ENCODE measurements at regions not wholly inside any gene's neighbourhood (a gene's known extent, or its start where the extent isn't known, plus 50 kb on each side); places are given as distances from the start of the nearest gene placed in this dataset.
"Not testable (repeated sequence)": the region's sequence is repeated elsewhere in the genome, so short reads cannot be mapped to it uniquely, and the experiment has no call there.

- H3K27me3 ChIP-seq (replicated peaks in 1 of 2; ENCODE audit: control insufficient read depth in 2 of 2, insufficient read depth in 2 of 2, low read length in 1 of 2); FAIRE-seq; ATAC-seq; RAD21 ChIA-PET (ENCODE audit: unreplicated experiment); H3K9me3 ChIP-seq (replicated peaks; ENCODE audit: control insufficient read depth, insufficient read depth, low read length); H3K27ac ChIP-seq (ENCODE audit: control insufficient read depth, insufficient read depth); DNase-seq (ENCODE audit: low read depth, low spot score); intact Hi-C loops (cut with micrococcal nuclease; ENCODE audit: unreplicated experiment); H3K4me1 ChIP-seq (ENCODE audit: control insufficient read depth, insufficient read depth, low read length); H3K36me3 ChIP-seq (ENCODE audit: control insufficient read depth in 2 of 2, insufficient read depth in 2 of 2, low read length in 1 of 2); H3K4me2 ChIP-seq (ENCODE audit: control insufficient read depth, insufficient read depth); POLR2A ChIA-PET; H3K9ac ChIP-seq (ENCODE audit: control insufficient read depth, insufficient read depth, low read length); BruUV-seq (replicated peaks); H3K79me2 ChIP-seq (ENCODE audit: control insufficient read depth, insufficient read depth, low read length); SMC1A ChIA-PET (ENCODE audit: uncharacterized antibody, unreplicated experiment); in situ Hi-C loops (cut with MboI); H4K20me1 ChIP-seq (ENCODE audit: control insufficient read depth, insufficient read depth); H2AFZ ChIP-seq (ENCODE audit: control insufficient read depth, low read depth, low read length); H3K4me3 ChIP-seq: not testable (repeated sequence)
- WGBS (ENCODE audit: insufficient coverage, insufficient replicate concordance, low lambda C conversion rate, missing lambda C conversion rate) = 48% methylated on average over 7 of the region's 7 CpGs
- CTCF ChIA-PET = interaction anchor here (0.6 kb wide), 1 partner anchor 287 kb away, joined by 4 read pairs; no protein-coding TSS in a partner anchor
Observed at GRCh38 chr1:207196135-207196534, 92.1 kb downstream of the C4BPA start.

DNA sequence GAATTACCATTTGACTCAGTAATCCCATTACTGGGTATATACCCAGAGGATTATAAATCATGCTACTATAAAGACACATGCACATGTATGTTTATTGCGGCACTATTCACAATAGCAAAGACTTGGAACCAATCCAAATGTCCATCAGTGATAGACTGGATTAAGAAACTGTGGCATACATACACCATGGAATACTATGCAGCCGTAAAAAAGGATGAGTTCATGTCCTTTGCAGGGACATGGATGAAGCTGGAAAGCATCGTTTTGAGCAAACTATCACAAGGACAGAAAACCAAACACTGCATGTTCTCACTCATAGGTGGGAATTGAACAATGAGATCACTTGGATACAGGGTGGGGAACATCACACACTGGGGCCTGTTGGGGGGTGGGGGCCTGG is 97.5 kb downstream of the C4BPA start:
- H3K4me1 ChIP-seq (ENCODE audit: control insufficient read depth, insufficient read depth, low read length); H3K27me3 ChIP-seq (replicated peaks in 1 of 2; ENCODE audit: control insufficient read depth in 2 of 2, insufficient read depth in 2 of 2, low read length in 1 of 2); intact Hi-C loops (cut with micrococcal nuclease; ENCODE audit: unreplicated experiment); H3K9me3 ChIP-seq (replicated peaks; ENCODE audit: control insufficient read depth, insufficient read depth, low read length); H3K4me3 ChIP-seq; BruUV-seq (replicated peaks); H3K36me3 ChIP-seq (ENCODE audit: control insufficient read depth in 2 of 2, insufficient read depth in 2 of 2, low read length in 1 of 2); FAIRE-seq; H3K4me2 ChIP-seq (ENCODE audit: control insufficient read depth, insufficient read depth); H2AFZ ChIP-seq (ENCODE audit: control insufficient read depth, low read depth, low read length); DNase-seq (ENCODE audit: low read depth, low spot score); SMC1A ChIA-PET (ENCODE audit: uncharacterized antibody, unreplicated experiment); H3K27ac ChIP-seq (ENCODE audit: control insufficient read depth, insufficient read depth); H4K20me1 ChIP-seq (ENCODE audit: control insufficient read depth, insufficient read depth); RAD21 ChIA-PET (ENCODE audit: unreplicated experiment); ATAC-seq; H3K79me2 ChIP-seq (ENCODE audit: control insufficient read depth, insufficient read depth, low read length); POLR2A ChIA-PET; H3K9ac ChIP-seq (ENCODE audit: control insufficient read depth, insufficient read depth, low read length); CTCF ChIA-PET; in situ Hi-C loops (cut with MboI): not testable (repeated sequence)
- 77% methylated on average over 3 of the region's 3 CpGs for WGBS (ENCODE audit: insufficient coverage, insufficient replicate concordance, low lambda C conversion rate, missing lambda C conversion rate)

DNA sequence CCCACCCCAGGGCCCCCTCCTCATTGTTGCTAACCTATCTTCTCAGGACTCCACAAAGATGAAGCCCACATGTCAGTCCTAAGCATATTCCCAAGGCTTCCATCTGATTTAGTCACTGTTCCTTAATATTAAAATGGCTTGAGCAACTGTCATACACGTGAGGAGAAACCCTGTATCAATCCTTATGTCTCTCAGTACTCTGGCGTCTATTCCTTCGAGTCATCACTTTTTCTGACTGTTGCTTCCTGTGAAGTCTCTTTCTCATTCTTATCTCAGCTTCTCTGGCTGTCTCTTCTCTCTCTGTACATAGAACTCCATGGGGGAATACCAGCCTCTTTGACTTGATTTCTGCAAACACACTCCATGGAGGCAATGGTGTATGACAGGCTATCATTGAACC is 98.4 kb downstream of the C4BPA start:
- H3K27ac ChIP-seq (ENCODE audit: control insufficient read depth, insufficient read depth) = no peak overlapping the region
- H4K20me1 ChIP-seq (ENCODE audit: control insufficient read depth, insufficient read depth) = no peaks in the 10 kb centered on the region
- intact Hi-C loops (cut with micrococcal nuclease; ENCODE audit: unreplicated experiment) = no loop called here
- CTCF ChIA-PET = no interaction called here
- H3K4me1 ChIP-seq (ENCODE audit: control insufficient read depth, insufficient read depth, low read length) = no peaks in the 10 kb centered on the region
- no peak for DNase-seq (ENCODE audit: low read depth, low spot score)
- RAD21 ChIA-PET (ENCODE audit: unreplicated experiment) = no interaction called here
- no peaks in the 10 kb centered on the region for H3K36me3 ChIP-seq (ENCODE audit: control insufficient read depth in 2 of 2, insufficient read depth in 2 of 2, low read length in 1 of 2)
- ATAC-seq = no peak
- BruUV-seq (replicated peaks) = no TSS peak
- H3K27me3 ChIP-seq (replicated peaks in 1 of 2; ENCODE audit: control insufficient read depth in 2 of 2, insufficient read depth in 2 of 2, low read length in 1 of 2) = no peaks in the 10 kb centered on the region
- POLR2A ChIA-PET = no interaction called here
- WGBS (ENCODE audit: insufficient coverage, insufficient replicate concordance, low lambda C conversion rate, missing lambda C conversion rate) = 33% methylated on average over 3 of the region's 3 CpGs
- no peaks in the 10 kb centered on the region for H3K79me2 ChIP-seq (ENCODE audit: control insufficient read depth, insufficient read depth, low read length)
- H3K4me2 ChIP-seq (ENCODE audit: control insufficient read depth, insufficient read depth) = no peak overlapping the region
- H2AFZ ChIP-seq (ENCODE audit: control insufficient read depth, low read depth, low read length) = no peak overlapping the region
- no peaks in the 10 kb centered on the region for H3K9me3 ChIP-seq (replicated peaks; ENCODE audit: control insufficient read depth, insufficient read depth, low read length)
- SMC1A ChIA-PET (ENCODE audit: uncharacterized antibody, unreplicated experiment) = no interaction called here
- no peak for FAIRE-seq
- H3K9ac ChIP-seq (ENCODE audit: control insufficient read depth, insufficient read depth, low read length) = no peak overlapping the region
- in situ Hi-C loops (cut with MboI) = no loop called here
- H3K4me3 ChIP-seq = no peak overlapping the region
- TF ChIP-seq EZH2 (IDR thresholded peaks at IDR 0.05; ENCODE audit: borderline replicate concordance, control insufficient read depth, low read depth, low read length) (no peak), SMAD5 (IDR thresholded peaks at IDR 0.05; ENCODE audit: low read depth) (no peak), CBX5 (IDR thresholded peaks at IDR 0.05; ENCODE audit: low read depth) (no peak), TARDBP (IDR thresholded peaks at IDR 0.05; ENCODE audit: borderline replicate concordance) (no peak), CREB1 (IDR thresholded peaks at IDR 0.05; ENCODE audit: low read depth) (no peak), ZNF24 (IDR thresholded peaks at IDR 0.05) (no peak), NR2F1 (conservative IDR thresholded peaks at IDR 0.05) (no peak), HDAC2 (IDR thresholded peaks at IDR 0.05) (no peak)
- TF ChIP-seq, protein P1, sequence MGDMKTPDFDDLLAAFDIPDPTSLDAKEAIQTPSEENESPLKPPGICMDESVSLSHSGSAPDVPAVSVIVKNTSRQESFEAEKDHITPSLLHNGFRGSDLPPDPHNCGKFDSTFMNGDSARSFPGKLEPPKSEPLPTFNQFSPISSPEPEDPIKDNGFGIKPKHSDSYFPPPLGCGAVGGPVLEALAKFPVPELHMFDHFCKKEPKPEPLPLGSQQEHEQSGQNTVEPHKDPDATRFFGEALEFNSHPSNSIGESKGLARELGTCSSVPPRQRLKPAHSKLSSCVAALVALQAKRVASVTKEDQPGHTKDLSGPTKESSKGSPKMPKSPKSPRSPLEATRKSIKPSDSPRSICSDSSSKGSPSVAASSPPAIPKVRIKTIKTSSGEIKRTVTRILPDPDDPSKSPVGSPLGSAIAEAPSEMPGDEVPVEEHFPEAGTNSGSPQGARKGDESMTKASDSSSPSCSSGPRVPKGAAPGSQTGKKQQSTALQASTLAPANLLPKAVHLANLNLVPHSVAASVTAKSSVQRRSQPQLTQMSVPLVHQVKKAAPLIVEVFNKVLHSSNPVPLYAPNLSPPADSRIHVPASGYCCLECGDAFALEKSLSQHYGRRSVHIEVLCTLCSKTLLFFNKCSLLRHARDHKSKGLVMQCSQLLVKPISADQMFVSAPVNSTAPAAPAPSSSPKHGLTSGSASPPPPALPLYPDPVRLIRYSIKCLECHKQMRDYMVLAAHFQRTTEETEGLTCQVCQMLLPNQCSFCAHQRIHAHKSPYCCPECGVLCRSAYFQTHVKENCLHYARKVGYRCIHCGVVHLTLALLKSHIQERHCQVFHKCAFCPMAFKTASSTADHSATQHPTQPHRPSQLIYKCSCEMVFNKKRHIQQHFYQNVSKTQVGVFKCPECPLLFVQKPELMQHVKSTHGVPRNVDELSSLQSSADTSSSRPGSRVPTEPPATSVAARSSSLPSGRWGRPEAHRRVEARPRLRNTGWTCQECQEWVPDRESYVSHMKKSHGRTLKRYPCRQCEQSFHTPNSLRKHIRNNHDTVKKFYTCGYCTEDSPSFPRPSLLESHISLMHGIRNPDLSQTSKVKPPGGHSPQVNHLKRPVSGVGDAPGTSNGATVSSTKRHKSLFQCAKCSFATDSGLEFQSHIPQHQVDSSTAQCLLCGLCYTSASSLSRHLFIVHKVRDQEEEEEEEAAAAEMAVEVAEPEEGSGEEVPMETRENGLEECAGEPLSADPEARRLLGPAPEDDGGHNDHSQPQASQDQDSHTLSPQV (IDR thresholded peaks at IDR 0.05) = no peak

Data from GM12878 (cell line).